Urinary bladder (tissue), 3 donors: ENCODE measurements at regions not wholly inside any gene's neighbourhood (a gene's known extent, or its start where the extent isn't known, plus 50 kb on each side); places are given as distances from the start of the nearest gene placed in this dataset.

Experiments used
- DNase-seq: peaks from one replicate; pipeline ENCODE4 v3.0.0-alpha.2; 2015; ENCODE audit errors: extremely low spot score
- H3K27ac ChIP-seq: one replicate; pipeline ENCODE4 v1.5.1; 2013; ENCODE audit warnings: low read depth, mild to moderate bottlenecking, moderate library complexity
- H3K36me3 ChIP-seq: one replicate; pipeline ENCODE4 v1.6.1; 2013; ENCODE audit warnings: mild to moderate bottlenecking, moderate library complexity; ENCODE audit not compliant: insufficient read depth
- H3K4me1 ChIP-seq: one replicate; pipeline ENCODE4 v1.6.1; 2013; ENCODE audit warnings: mild to moderate bottlenecking, moderate library complexity; ENCODE audit not compliant: insufficient read depth
- H3K4me3 ChIP-seq: one replicate; pipeline ENCODE4 v1.5.1; 2013; ENCODE audit warnings: low read depth, low read length
- WGBS: extraction: QIAGEN DNeasy Blood & Tissue Kit; methylation state at CpG from one replicate; pipeline ENCODE4 v1.1.7; 2013; 5-methylcytosine and 5-hydroxymethylcytosine counted together
- donor health status: healthy with polysubstance abuse.
- donor health status: healthy.

DNA sequence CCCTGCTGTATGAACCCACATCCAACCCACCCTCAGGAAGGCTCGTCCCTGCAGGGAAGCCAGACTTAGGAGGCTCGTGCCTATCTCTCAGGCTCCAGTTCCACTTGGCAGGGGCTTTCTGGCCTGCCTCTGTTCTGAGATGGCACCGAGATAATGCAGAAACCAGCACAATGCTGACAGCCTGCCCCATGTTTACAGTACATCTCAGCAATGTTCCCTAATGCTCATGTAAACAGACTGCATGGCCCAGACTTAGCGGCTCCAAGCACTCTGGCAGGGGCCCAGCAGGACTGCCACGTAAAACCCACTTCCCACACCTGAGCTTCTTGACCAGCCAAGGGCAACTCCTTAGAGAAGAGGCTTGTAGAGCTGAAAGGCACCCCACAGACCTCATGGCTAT lies 499.5 kb upstream of the BRINP1 start:
- 21% methylated on average over 5 of the region's 5 CpGs for WGBS
- DNase-seq = peak; percentile 11
- no peaks in the 10 kb centered on the region for H3K4me1 ChIP-seq
- H3K4me3 ChIP-seq = no peak overlapping the region
- H3K36me3 ChIP-seq = no peaks in the 10 kb centered on the region
- no peak overlapping the region for H3K27ac ChIP-seq

DNA sequence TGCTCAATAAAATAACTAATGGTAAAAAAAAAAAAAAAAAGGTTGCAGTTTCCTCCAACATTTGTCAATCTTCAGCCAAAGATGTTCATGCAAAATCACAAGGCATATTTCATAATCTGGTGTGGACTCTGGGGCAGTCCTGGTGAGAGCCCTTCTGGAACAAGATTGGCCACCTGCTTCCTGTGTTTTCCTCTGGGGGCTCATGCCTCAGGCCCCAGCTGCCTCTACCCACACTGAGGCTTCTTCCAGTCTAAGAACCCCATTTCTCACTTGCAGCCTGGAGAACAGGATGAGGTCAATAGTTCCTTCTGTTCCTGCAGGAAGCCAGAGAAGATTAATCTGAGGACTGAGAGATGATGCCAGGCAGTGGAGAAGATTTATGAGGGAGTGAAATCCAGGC lies 492.6 kb upstream of the BRINP1 start:
- Histone ChIP-seq H3K36me3 (no peaks in the 10 kb centered on the region), H3K27ac (no peak overlapping the region)
- DNase-seq = no peak

GRCh38 chr9:119859128-119859527 lies 489.9 kb upstream of the BRINP1 start:
- DNase-seq = no peak
- Histone ChIP-seq H3K27ac (no peak overlapping the region), H3K36me3 (no peaks in the 10 kb centered on the region), H3K4me1 (no peaks in the 10 kb centered on the region), H3K4me3 (no peak overlapping the region)
- 42% methylated on average over 2 of the region's 2 CpGs for WGBS

More for the DNA sequence above, 492.6 kb upstream of the BRINP1 start:
- H3K4me3 ChIP-seq = no peak overlapping the region
- no peaks in the 10 kb centered on the region for H3K4me1 ChIP-seq

- no peak overlapping the region for H3K27ac ChIP-seq
- no peaks in the 10 kb centered on the region for H3K36me3 ChIP-seq
- no peak for DNase-seq
- no peak overlapping the region for H3K4me3 ChIP-seq
- H3K4me1 ChIP-seq = no peaks in the 10 kb centered on the region
These were observed 483.9 kb upstream of the BRINP1 start for GRCh38 chr9:119853126-119853525.

DNA sequence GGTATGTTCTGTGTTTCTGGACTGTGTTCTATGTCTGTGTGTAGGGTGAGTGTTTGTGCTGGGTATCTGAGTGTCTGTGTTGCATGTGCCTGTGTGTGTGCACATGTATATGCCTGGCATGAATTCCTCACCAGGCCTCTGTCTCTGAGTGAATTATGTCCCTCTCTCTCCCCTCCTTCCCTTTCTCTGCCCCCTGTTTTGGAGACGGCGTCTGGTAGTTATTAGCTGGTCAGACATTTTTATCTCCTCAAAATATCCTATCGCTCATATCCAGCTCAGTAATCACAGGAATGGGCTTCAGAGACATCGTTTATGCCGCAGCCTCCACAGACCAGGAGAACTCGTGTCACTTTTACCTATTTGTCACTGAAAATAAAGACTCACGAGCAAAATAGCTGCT lies 483.2 kb upstream of the BRINP1 start:
- 44% methylated on average over 7 of the region's 7 CpGs for WGBS
- Histone ChIP-seq H3K4me1 (no peaks in the 10 kb centered on the region), H3K4me3 (no peak overlapping the region), H3K27ac (no peak overlapping the region), H3K36me3 (no peaks in the 10 kb centered on the region)
- no peak for DNase-seq

GRCh38 chr9:119844431-119844830 lies 475.2 kb upstream of the BRINP1 start:
- Histone ChIP-seq H3K4me3 (no peak overlapping the region), H3K36me3 (no peaks in the 10 kb centered on the region), H3K4me1 (no peaks in the 10 kb centered on the region), H3K27ac (no peak overlapping the region)
- no peak for DNase-seq
- WGBS = 59% methylated on average over 3 of the region's 3 CpGs

DNA sequence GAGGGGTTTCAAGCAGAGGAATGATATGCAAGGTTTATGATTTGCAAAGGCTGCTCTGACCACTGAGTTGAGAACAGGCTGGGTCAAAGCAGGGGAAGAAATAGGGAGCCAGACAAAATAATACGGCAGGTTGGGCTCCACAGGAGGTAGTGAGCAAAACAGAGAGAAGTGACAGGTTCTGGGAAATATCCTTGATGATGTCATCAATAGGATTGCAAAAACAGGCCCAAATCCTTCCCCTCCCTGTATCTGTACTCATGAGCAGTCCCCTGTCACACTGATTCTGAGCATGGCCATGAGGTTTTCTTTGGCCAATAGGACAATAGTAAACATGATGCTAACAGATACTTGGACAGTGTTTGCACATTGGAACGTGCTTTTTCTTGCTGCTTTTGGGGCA lies 471.8 kb upstream of the BRINP1 start:
- Histone ChIP-seq H3K27ac (no peak overlapping the region), H3K4me1 (no peaks in the 10 kb centered on the region), H3K4me3 (no peak overlapping the region), H3K36me3 (no peaks in the 10 kb centered on the region)
- no peak for DNase-seq
- 55% methylated on average over 2 of the region's 2 CpGs for WGBS

- no peaks in the 10 kb centered on the region for H3K4me1 ChIP-seq
- no peaks in the 10 kb centered on the region for H3K36me3 ChIP-seq
- WGBS = 60% methylated on average over 9 of the region's 9 CpGs
- no peak overlapping the region for H3K4me3 ChIP-seq
- no peak for DNase-seq
- H3K27ac ChIP-seq = no peak overlapping the region
These were observed 470.7 kb upstream of the BRINP1 start for GRCh38 chr9:119839888-119840287.

DNA sequence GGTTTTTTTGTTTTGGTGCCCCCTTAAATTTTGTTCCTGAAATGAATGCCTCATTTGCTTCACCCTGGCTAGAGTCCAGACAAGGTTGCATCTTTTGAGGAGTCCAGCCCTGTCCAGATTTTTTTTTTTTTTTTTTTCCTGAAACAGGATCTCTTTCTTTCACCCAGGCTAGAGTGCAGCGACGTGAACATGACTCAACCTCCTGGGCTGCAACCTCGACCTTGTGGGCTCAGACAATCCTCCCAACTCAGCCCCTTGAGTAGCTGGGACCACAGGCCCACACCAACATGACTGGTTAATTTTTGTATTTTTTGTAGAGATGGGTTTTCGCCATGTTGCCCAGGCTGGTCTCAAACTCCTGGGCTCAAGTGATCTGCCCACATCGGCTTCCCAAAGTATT lies 469.0 kb upstream of the BRINP1 start:
- Histone ChIP-seq H3K27ac (no peak overlapping the region), H3K36me3 (no peaks in the 10 kb centered on the region), H3K4me1 (no peaks in the 10 kb centered on the region), H3K4me3 (no peak overlapping the region)
- WGBS = 90% methylated on average over 5 of the region's 5 CpGs
- no peak for DNase-seq

GRCh38 chr9:119836036-119836435 lies 466.8 kb upstream of the BRINP1 start:
- WGBS = 72% methylated on average over 3 of the region's 3 CpGs
- no peak for DNase-seq

DNA sequence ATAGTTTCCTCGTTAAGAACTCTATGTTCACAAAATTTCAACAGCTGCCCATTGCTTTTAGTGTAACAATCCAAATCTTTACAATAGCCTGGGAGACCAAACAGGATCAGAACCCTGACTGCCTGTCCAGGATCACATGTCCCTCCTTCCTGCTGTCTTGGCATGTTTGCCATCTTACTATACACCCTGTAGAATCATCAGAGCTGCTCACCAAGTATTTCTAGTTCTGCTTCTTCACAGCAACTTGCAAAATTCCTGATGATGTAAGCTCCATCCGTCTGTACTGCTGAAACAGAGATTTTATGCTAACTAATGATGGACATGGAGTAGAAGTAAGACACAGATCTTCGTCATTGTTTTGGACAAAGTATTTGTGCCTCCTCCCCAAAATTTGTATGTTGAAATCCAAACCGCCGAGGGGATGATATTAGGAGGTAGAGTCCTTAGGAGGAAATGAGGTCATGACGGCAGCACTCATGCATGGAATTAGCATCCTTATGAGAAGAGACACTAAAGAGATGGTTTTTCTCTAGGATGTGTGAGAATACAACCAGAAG lies 464.9 kb upstream of the BRINP1 start:
- Histone ChIP-seq H3K27ac (no peak overlapping the region), H3K4me1 (no peaks in the 10 kb centered on the region), H3K36me3 (no peaks in the 10 kb centered on the region), H3K4me3 (no peak overlapping the region)
- 81% methylated on average over 6 of the region's 6 CpGs for WGBS
- DNase-seq = no peak

More at GRCh38 chr9:119836036-119836435, 466.8 kb upstream of the BRINP1 start:
- Histone ChIP-seq H3K36me3 (no peaks in the 10 kb centered on the region), H3K4me1 (no peaks in the 10 kb centered on the region), H3K4me3 (no peak overlapping the region), H3K27ac (no peak overlapping the region)

GRCh38 chr9:119831309-119831708 lies 462.1 kb upstream of the BRINP1 start:
- DNase-seq = no peak

GRCh38 chr9:119829748-119830147 lies 460.5 kb upstream of the BRINP1 start:
- H3K36me3 ChIP-seq = no peaks in the 10 kb centered on the region
- H3K4me3 ChIP-seq = no peak overlapping the region
- H3K27ac ChIP-seq = no peak overlapping the region
- no peak for DNase-seq
- H3K4me1 ChIP-seq = no peaks in the 10 kb centered on the region
- WGBS = 82% methylated on average over 3 of the region's 3 CpGs

More at GRCh38 chr9:119831309-119831708, 462.1 kb upstream of the BRINP1 start:
- Histone ChIP-seq H3K4me1 (no peaks in the 10 kb centered on the region), H3K36me3 (no peaks in the 10 kb centered on the region), H3K4me3 (no peak overlapping the region), H3K27ac (no peak overlapping the region)
- WGBS = 89% methylated on average over 2 of the region's 2 CpGs

GRCh38 chr9:119829186-119829585 lies 460.0 kb upstream of the BRINP1 start:
- no peaks in the 10 kb centered on the region for H3K4me1 ChIP-seq
- no peak overlapping the region for H3K4me3 ChIP-seq
- no peak overlapping the region for H3K27ac ChIP-seq
- 80% methylated on average over 2 of the region's 2 CpGs for WGBS
- no peaks in the 10 kb centered on the region for H3K36me3 ChIP-seq
- DNase-seq = no peak

- Histone ChIP-seq H3K4me3 (no peak overlapping the region), H3K27ac (no peak overlapping the region), H3K36me3 (no peaks in the 10 kb centered on the region), H3K4me1 (no peaks in the 10 kb centered on the region)
- DNase-seq = no peak
- 48% methylated on average over 4 of the region's 4 CpGs for WGBS
These were observed 458.3 kb upstream of the BRINP1 start for GRCh38 chr9:119827526-119827925.
